H1 (cell line): ENCODE measurements at regions not wholly inside any gene's neighbourhood (a gene's known extent, or its start where the extent isn't known, plus 50 kb on each side); places are given as distances from the start of the nearest gene placed in this dataset.

Experiments used
- CTCF ChIA-PET: fragments of 300-600 bp; sonication (Branson Sonifier 250); formaldehyde crosslinking; loops from one replicate; lab custom pipeline; 2021; ENCODE audit not compliant: partially characterized antibody; lab: Charles Lee
- POLR2A ChIA-PET: fragments of 300-600 bp; sonication (Branson Sonifier 250); formaldehyde crosslinking; loops from one replicate; lab custom pipeline; 2021; ENCODE audit warnings: inconsistent platforms; ENCODE audit not compliant: partially characterized antibody; lab: Charles Lee
- DNase-seq, 2 experiments: peaks; one replicate each; pipeline versions ENCODE4 v3.0.0 to v3.0.0-alpha.2; 2010 to 2022; ENCODE audit warnings: low spot score in 2 of 2, low read depth in 1 of 2, mixed read lengths in 1 of 2
- FAIRE-seq: peaks from 2 replicates; lab custom pipeline; 2011; peaks lifted over from hg19 to GRCh38; lab: Jason Lieb, UNC
- H2AFZ ChIP-seq: 2 replicates; pipeline ENCODE4 v1.8.1; 2012; ENCODE audit warnings: low read length, inconsistent platforms
- H2AK5ac ChIP-seq: 2 replicates; pipeline ENCODE4 v1.6.1; 2013; ENCODE audit warnings: low read depth, low read length
- H2BK120ac ChIP-seq: replicated peaks from 2 replicates; pipeline ENCODE3; 2013; ENCODE audit warnings: low read depth, low read length, inconsistent platforms
- H2BK12ac ChIP-seq: 2 replicates; pipeline ENCODE4 v1.6.1; 2013; ENCODE audit warnings: low read depth, low read length
- H2BK15ac ChIP-seq: 2 replicates; pipeline ENCODE4 v1.6.1; 2013; ENCODE audit warnings: low read length
- H2BK20ac ChIP-seq: 2 replicates; pipeline ENCODE4 v1.6.1; 2013; ENCODE audit warnings: low read length
- H2BK5ac ChIP-seq: 2 replicates; pipeline ENCODE4 v1.6.1; 2013; ENCODE audit warnings: low read depth, low read length
- H3K14ac ChIP-seq: 2 replicates; pipeline ENCODE4 v1.6.1; 2013; ENCODE audit warnings: inconsistent platforms; ENCODE audit not compliant: insufficient read length
- H3K18ac ChIP-seq: 2 replicates; pipeline ENCODE4 v1.6.1; 2013; ENCODE audit warnings: low read length; ENCODE audit errors: extremely low read depth
- H3K23ac ChIP-seq: 2 replicates; pipeline ENCODE4 v1.6.1; 2013; ENCODE audit warnings: inconsistent platforms; ENCODE audit not compliant: insufficient read length
- H3K23me2 ChIP-seq: 2 replicates; pipeline ENCODE4 v1.6.1; 2013; ENCODE audit warnings: low read depth, low read length
- H3K27ac ChIP-seq: 2 replicates; pipeline ENCODE4 v1.6.1; 2011; ENCODE audit warnings: low read depth, low read length, inconsistent platforms
- H3K27me3 ChIP-seq, 4 experiments: replicated peaks in 1 of 4; 1 replicate in 1 of 4; 2 replicates in 3 of 4; pipeline versions ENCODE4 v1.6.1 to v1.8.1; 2011 to 2013; ENCODE audit warnings: low read length in 3 of 4, mild to moderate bottlenecking in 3 of 4, inconsistent platforms in 2 of 4, mixed read lengths in 2 of 4, moderate library complexity in 1 of 4; ENCODE audit not compliant: control insufficient read depth in 3 of 4, insufficient read depth in 3 of 4; ENCODE audit errors: extremely low read depth in 1 of 4
- H3K36me3 ChIP-seq, 4 experiments: 2 replicates each; pipeline versions ENCODE4 v1.6.1 to v1.8.1; 2011 to 2013; ENCODE audit warnings: mild to moderate bottlenecking in 4 of 4, low read length in 3 of 4, moderate library complexity in 2 of 4, control low read depth in 1 of 4, inconsistent platforms in 1 of 4; ENCODE audit not compliant: insufficient read depth in 4 of 4, control insufficient read depth in 2 of 4
- H3K4ac ChIP-seq: replicated peaks from 2 replicates; pipeline ENCODE3; 2013; ENCODE audit warnings: low read length, low read depth, mixed read lengths, inconsistent platforms; ENCODE audit not compliant: insufficient read length
- H3K4me1 ChIP-seq, 4 experiments: replicated peaks in 1 of 4; 1 replicate in 1 of 4; 2 replicates in 3 of 4; pipeline versions ENCODE4 v1.6.1 to v1.8.1; 2011 to 2013; ENCODE audit warnings: low read length in 3 of 4, inconsistent platforms in 2 of 4, mixed read lengths in 1 of 4; ENCODE audit not compliant: insufficient read depth in 4 of 4, control insufficient read depth in 3 of 4
- H3K4me2 ChIP-seq, 2 experiments: 2 replicates each; pipeline versions ENCODE4 v1.6.1 to v1.8.1; 2011 to 2013; ENCODE audit warnings: low read depth in 2 of 2, low read length in 2 of 2, control low read depth in 1 of 2, inconsistent platforms in 1 of 2, mild to moderate bottlenecking in 1 of 2; ENCODE audit not compliant: insufficient read depth in 1 of 2
- H3K4me3 ChIP-seq, 4 experiments: fragments of 200-600, 300-600 bp in 1 of 4; sonication (generic), shearing (Covaris generic), sonication (Bioruptor Twin) in 1 of 4; 2 replicates each; pipeline versions ENCODE4 v1.5.1 to v1.8.1; 2011 to 2016; ENCODE audit warnings: low read length in 4 of 4, low read depth in 3 of 4, control low read depth in 2 of 4, inconsistent platforms in 2 of 4, mild to moderate bottlenecking in 2 of 4, mixed read lengths in 1 of 4, moderate library complexity in 1 of 4; ENCODE audit not compliant: insufficient read depth in 2 of 4; ENCODE audit errors: extremely low read depth in 1 of 4
- H3K56ac ChIP-seq: replicated peaks from 2 replicates; pipeline ENCODE3; 2013; ENCODE audit warnings: low read depth, mild to moderate bottlenecking, mixed read lengths, low read length, inconsistent platforms; ENCODE audit not compliant: insufficient read length
- H3K79me1 ChIP-seq: 2 replicates; pipeline ENCODE4 v1.6.1; 2013; ENCODE audit warnings: low read depth, low read length, control low read depth
- H3K79me2 ChIP-seq, 2 experiments: 2 replicates each; pipeline versions ENCODE4 v1.6.1 to v1.8.1; 2012 to 2013; ENCODE audit warnings: low read length in 2 of 2, mild to moderate bottlenecking in 2 of 2, inconsistent platforms in 1 of 2; ENCODE audit not compliant: insufficient read depth in 2 of 2, control insufficient read depth in 1 of 2
- H3K9ac ChIP-seq, 4 experiments: replicated peaks in 1 of 4; 1 replicate in 1 of 4; 2 replicates in 3 of 4; pipeline versions ENCODE4 v1.6.1 to v1.8.1; 2011 to 2013; ENCODE audit warnings: low read depth in 3 of 4, low read length in 3 of 4, control low read depth in 2 of 4, mild to moderate bottlenecking in 2 of 4, moderate library complexity in 2 of 4, inconsistent platforms in 1 of 4; ENCODE audit errors: extremely low read depth in 1 of 4
- H3K9me3 ChIP-seq, 2 experiments: 2 replicates each; pipeline versions ENCODE4 v1.6.1 to v1.8.1; 2012 to 2013; ENCODE audit warnings: mild to moderate bottlenecking in 2 of 2, moderate library complexity in 2 of 2, control low read depth in 1 of 2, inconsistent platforms in 1 of 2, low read depth in 1 of 2, low read length in 1 of 2, mixed read lengths in 1 of 2; ENCODE audit not compliant: insufficient read depth in 2 of 2
- H4K20me1 ChIP-seq, 2 experiments: replicated peaks in 1 of 2; 2 replicates each; pipeline versions ENCODE3 to v1.8.1; 2011 to 2013; ENCODE audit warnings: inconsistent platforms in 2 of 2, low read length in 2 of 2, mild to moderate bottlenecking in 1 of 2; ENCODE audit not compliant: insufficient read depth in 2 of 2, control insufficient read depth in 1 of 2
- H4K5ac ChIP-seq: 2 replicates; pipeline ENCODE4 v1.6.1; 2013; ENCODE audit warnings: low read length, low read depth, mixed read lengths, inconsistent platforms; ENCODE audit not compliant: insufficient read length
- H4K8ac ChIP-seq: 2 replicates; pipeline ENCODE4 v1.8.0; 2013; ENCODE audit warnings: mild to moderate bottlenecking, moderate library complexity, low read length, inconsistent platforms; ENCODE audit not compliant: insufficient read depth; ENCODE audit errors: extremely low read depth
- H4K91ac ChIP-seq: replicated peaks from 2 replicates; pipeline ENCODE3; 2013; ENCODE audit warnings: low read length, mixed read lengths, inconsistent platforms; ENCODE audit not compliant: insufficient read length
- ATF3 ChIP-seq: IDR thresholded peaks from 2 replicates; pipeline ENCODE4 v1.6.1; 2011; ENCODE audit warnings: low read depth, mild to moderate bottlenecking, low read length; ENCODE audit not compliant: insufficient read depth
- CREB1 ChIP-seq: IDR thresholded peaks from 2 replicates; pipeline ENCODE4 v1.6.1; 2012; ENCODE audit warnings: inconsistent platforms
- CTBP2 ChIP-seq: IDR thresholded peaks from 2 replicates; pipeline ENCODE4 v1.7.0; 2011; ENCODE audit warnings: borderline replicate concordance, mild to moderate bottlenecking, moderate library complexity, mixed read lengths, low read length; ENCODE audit not compliant: insufficient read depth, insufficient read length
- E2F6 ChIP-seq: IDR thresholded peaks from 2 replicates; pipeline ENCODE4 v1.6.1; 2012; ENCODE audit warnings: inconsistent platforms
- EGR1 ChIP-seq: IDR thresholded peaks from 2 replicates; pipeline ENCODE4 v1.6.1; 2011; ENCODE audit warnings: low read depth, low read length, borderline replicate concordance
- KDM1A ChIP-seq: fragments of 200-600, 300-600 bp; sonication (generic); IDR thresholded peaks from 2 replicates; pipeline ENCODE4 v1.7.1; 2016; ENCODE audit warnings: mild to moderate bottlenecking, low read length, borderline replicate concordance
- MAFK ChIP-seq: IDR thresholded peaks from 2 replicates; pipeline ENCODE4 v1.6.1; 2012; ENCODE audit warnings: low read depth, mild to moderate bottlenecking, improper control_type of control experiment, low read length
- NANOG ChIP-seq: IDR thresholded peaks from 2 replicates; pipeline ENCODE4 v1.6.1; 2011; ENCODE audit warnings: low read length, low read depth, mild to moderate bottlenecking, inconsistent platforms; ENCODE audit not compliant: insufficient read depth, poor library complexity, severe bottlenecking
- PHF8 ChIP-seq: fragments of 200-600 bp; sonication (generic); conservative IDR thresholded peaks from 2 replicates; pipeline ENCODE4 v1.7.1; 2012; ENCODE audit warnings: low read depth, mild to moderate bottlenecking, inconsistent platforms, low read length, moderate library complexity
- POLR2A ChIP-seq, 2 experiments: IDR thresholded peaks; 1 replicate in 1 of 2; 2 replicates in 1 of 2; pipeline ENCODE4 v1.6.1; 2011; ENCODE audit warnings: low read depth in 2 of 2, low read length in 2 of 2, mild to moderate bottlenecking in 2 of 2; ENCODE audit errors: control extremely low read depth in 1 of 2
- RBBP5 ChIP-seq: IDR thresholded peaks from 2 replicates; pipeline ENCODE4 v1.7.1; 2012; ENCODE audit warnings: low read depth, mild to moderate bottlenecking, inconsistent platforms, low read length, moderate library complexity, borderline replicate concordance
- SAP30 ChIP-seq: fragments of 300-600 bp; sonication (generic); IDR thresholded peaks from 2 replicates; pipeline ENCODE4 v1.7.1; 2012; ENCODE audit warnings: low read length, moderate library complexity, mild to moderate bottlenecking, inconsistent platforms; ENCODE audit not compliant: insufficient read depth, insufficient replicate concordance
- WGBS, 2 experiments: shearing (Covaris generic) in 1 of 2; methylation state at CpG; one replicate each; pipeline versions ENCODE4 v1.1.6 to v1.1.7; 2013 to 2015; ENCODE audit warnings: low lambda C conversion rate in 2 of 2, mixed read lengths in 2 of 2, inconsistent platforms in 1 of 2, low coverage in 1 of 2, missing lambda C conversion rate in 1 of 2; ENCODE audit not compliant: insufficient replicate concordance in 2 of 2, insufficient coverage in 1 of 2, insufficient read length in 1 of 2; ENCODE audit errors: extremely low coverage in 1 of 2, missing lambda C conversion rate in 1 of 2; 5-methylcytosine and 5-hydroxymethylcytosine counted together
- TF ChIP-seq, protein P1 (sequence below): IDR thresholded peaks from 2 replicates; pipeline ENCODE4 v1.6.1; 2012; ENCODE audit warnings: inconsistent platforms

DNA sequence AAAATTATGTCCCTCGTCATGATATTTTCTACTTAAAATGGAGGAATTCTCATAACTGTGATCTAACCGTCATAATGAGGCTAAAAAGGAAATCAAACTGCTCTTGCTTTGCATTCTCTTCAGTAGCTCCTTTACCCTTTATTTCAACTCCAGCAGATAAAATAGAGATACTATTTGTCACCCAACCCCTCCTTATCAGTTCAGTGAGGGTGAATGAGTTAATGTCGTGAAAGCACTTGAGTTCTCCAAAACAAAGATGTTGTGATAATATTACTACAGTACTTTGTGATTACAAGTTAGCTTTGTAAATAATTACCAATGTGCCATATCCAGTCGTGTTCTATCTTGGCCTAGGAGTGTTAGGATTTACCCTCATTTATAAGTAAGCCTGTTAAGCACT is 63.4 kb upstream of the ANKRD28 start:
- Histone ChIP-seq H2BK120ac (no peak overlapping the region), H3K23me2 (peaks cover 11% of the 10 kb centered on the region), H2BK15ac (no peak overlapping the region), H3K27me3 (no peaks in the 10 kb centered on the region), H3K9me3 (no peaks in the 10 kb centered on the region), H2AK5ac (no peak overlapping the region), H2AFZ (no peak overlapping the region), H3K56ac (no peak overlapping the region), H2BK20ac (no peak overlapping the region), H3K79me2 (peaks cover 9 to 33% of the 10 kb centered on the region in 2 experiments; a peak in 3 of 4 replicates), H3K14ac (no peak overlapping the region), H4K20me1 (no peaks in the 10 kb centered on the region), H3K36me3 (no peaks in the 10 kb centered on the region), H4K8ac (no peak overlapping the region), H3K79me1 (no peaks in the 10 kb centered on the region; the same call in 1 of the 2 replicates), H3K4me2 (peak overlapping the region; percentile 82 to 92; a peak in 2 of 4 replicates), H3K18ac (no peak overlapping the region), H3K4ac (no peak overlapping the region), H3K4me3 (peak overlapping the region in 1 of 4 experiments; percentile 68; a peak in 2 of 8 replicates), H3K9ac (no peak overlapping the region), H3K27ac (no peak overlapping the region), H3K4me1 (peaks cover 0 to 6% (median 0%) of the 10 kb centered on the region in 4 experiments; a peak in 2 of 7 replicates), H2BK12ac (no peak overlapping the region), H4K91ac (no peak overlapping the region), H4K5ac (no peak overlapping the region), H2BK5ac (no peak overlapping the region), H3K23ac (no peak overlapping the region)
- WGBS, 2 experiments, result 81% methylated on average over 4 of the region's 4 CpGs; no CpG with 5 or more reads in 1 of the 2 experiments
- POLR2A ChIA-PET, result interaction anchor here (0.7 kb wide), 1 partner anchor 127 kb away, joined by 3 read pairs; no protein-coding TSS in a partner anchor
- DNase-seq, result no peak
- CTCF ChIA-PET, result no interaction called here
- no peak for FAIRE-seq
- TF ChIP-seq NANOG (no peak), CTBP2 (no peak), POLR2A (IDR thresholded peaks at IDR 0.05; ENCODE audit: control extremely low read depth in 1 of 2, low read depth in 2 of 2, low read length in 2 of 2) (no peak), EGR1 (no peak), SAP30 (no peak), CREB1 (no peak), E2F6 (no peak), PHF8 (no peak), MAFK (no peak), KDM1A (no peak), RBBP5 (no peak), ATF3 (no peak)
- TF ChIP-seq, protein P1, sequence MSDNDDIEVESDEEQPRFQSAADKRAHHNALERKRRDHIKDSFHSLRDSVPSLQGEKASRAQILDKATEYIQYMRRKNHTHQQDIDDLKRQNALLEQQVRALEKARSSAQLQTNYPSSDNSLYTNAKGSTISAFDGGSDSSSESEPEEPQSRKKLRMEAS, result no peak
